IMR-90 (cell line): ENCODE measurements at regions not wholly inside any gene's neighbourhood (a gene's known extent, or its start where the extent isn't known, plus 50 kb on each side); places are given as distances from the start of the nearest gene placed in this dataset.
"Not testable (repeated sequence)": the region's sequence is repeated elsewhere in the genome, so short reads cannot be mapped to it uniquely, and the experiment has no call there.

ENCODE experiments used
- CTCF ChIP-seq: conservative IDR thresholded peaks from 2 replicates; pipeline ENCODE4 v1.5.1; 2012; ENCODE audit warnings: mild to moderate bottlenecking, low read depth, low read length, improper control_type of control experiment
- FOS ChIP-seq: fragments of 150-350 bp; IDR thresholded peaks from 2 replicates; pipeline ENCODE4 v1.6.1; 2016; ENCODE audit warnings: low read depth, low read length
- MAFK ChIP-seq: IDR thresholded peaks from 2 replicates; pipeline ENCODE4 v1.6.1; 2012; ENCODE audit warnings: low read depth, low read length, improper control_type of control experiment
- MAZ ChIP-seq: IDR thresholded peaks from 2 replicates; pipeline ENCODE4 v1.6.1; 2012; ENCODE audit warnings: low read depth, mild to moderate bottlenecking, low read length, improper control_type of control experiment, moderate library complexity, borderline replicate concordance
- NFE2L2 ChIP-seq: fragments of 150-350 bp; IDR thresholded peaks from 2 replicates; pipeline ENCODE4 v1.6.1; 2016; ENCODE audit warnings: low read depth, mild to moderate bottlenecking, low read length
- POLR2A ChIP-seq: IDR thresholded peaks from 2 replicates; pipeline ENCODE4 v1.6.1; 2012; ENCODE audit warnings: mild to moderate bottlenecking, low read depth, low read length
- RFX5 ChIP-seq: IDR thresholded peaks from 2 replicates; pipeline ENCODE4 v1.8.0; 2012; ENCODE audit warnings: low read depth, mild to moderate bottlenecking, low read length, moderate library complexity
- SMC3 ChIP-seq: fragments of 150-350 bp; IDR thresholded peaks from 2 replicates; pipeline ENCODE4 v1.6.1; 2016; ENCODE audit warnings: low read depth, mild to moderate bottlenecking, antibody characterized with exemption, low read length, moderate library complexity
- TF ChIP-seq, protein P1 (sequence below): fragments of 150-350 bp; IDR thresholded peaks from 2 replicates; pipeline ENCODE4 v1.6.1; 2017; ENCODE audit warnings: mild to moderate bottlenecking, antibody characterized with exemption, low read length, low read depth

DNA sequence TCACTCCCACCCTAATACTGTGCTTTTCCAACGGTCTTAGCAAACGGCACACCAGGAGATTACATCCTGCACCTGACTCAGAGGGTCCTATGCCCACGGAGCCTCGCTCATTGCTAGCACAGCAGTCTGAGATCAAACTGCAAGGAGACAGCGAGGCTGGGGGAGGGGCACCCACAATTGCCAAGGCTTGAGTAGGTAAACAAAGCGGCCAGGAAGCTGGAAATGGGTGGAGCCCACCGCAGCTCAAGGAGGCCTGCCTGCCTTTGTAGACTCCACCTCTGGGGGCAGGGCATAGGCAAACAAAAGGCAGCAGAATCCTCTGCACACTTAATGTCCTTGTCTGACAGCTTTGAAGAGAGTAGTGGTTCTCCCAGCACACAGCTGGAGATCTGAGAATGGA lies 450.2 kb downstream of the DIRAS2 start:
- TF ChIP-seq POLR2A, CTCF, MAZ, RFX5, FOS, SMC3, MAFK, NFE2L2: not testable (repeated sequence)
- TF ChIP-seq, protein P1, sequence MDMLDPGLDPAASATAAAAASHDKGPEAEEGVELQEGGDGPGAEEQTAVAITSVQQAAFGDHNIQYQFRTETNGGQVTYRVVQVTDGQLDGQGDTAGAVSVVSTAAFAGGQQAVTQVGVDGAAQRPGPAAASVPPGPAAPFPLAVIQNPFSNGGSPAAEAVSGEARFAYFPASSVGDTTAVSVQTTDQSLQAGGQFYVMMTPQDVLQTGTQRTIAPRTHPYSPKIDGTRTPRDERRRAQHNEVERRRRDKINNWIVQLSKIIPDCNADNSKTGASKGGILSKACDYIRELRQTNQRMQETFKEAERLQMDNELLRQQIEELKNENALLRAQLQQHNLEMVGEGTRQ: not testable (repeated sequence)
